Ascending aorta (tissue), 2 donors: ENCODE measurements at regions not wholly inside any gene's neighbourhood (a gene's known extent, or its start where the extent isn't known, plus 50 kb on each side); places are given as distances from the start of the nearest gene placed in this dataset.

Experiments used
- DNase-seq, 2 donors: peaks; one replicate each; pipeline ENCODE4 v3.0.0-alpha.2; 2019; ENCODE audit warnings: low spot score in 2 of 2
- H3K27ac ChIP-seq, 2 donors: fragments of 200-600 bp; sonication (generic); one replicate each; pipeline ENCODE4 v1.5.1; 2016 to 2017; ENCODE audit warnings: mild to moderate bottlenecking in 1 of 2
- H3K27me3 ChIP-seq: fragments of 200-600 bp; sonication (generic); one replicate; pipeline ENCODE4 v1.5.1; 2017
- H3K36me3 ChIP-seq, 2 donors: fragments of 200-600 bp; sonication (generic); one replicate each; pipeline ENCODE4 v1.5.1; 2016
- H3K4me1 ChIP-seq, 2 donors: fragments of 200-600 bp; sonication (generic); one replicate each; pipeline ENCODE4 v1.5.1; 2016 to 2017; ENCODE audit warnings: mild to moderate bottlenecking in 1 of 2
- H3K4me3 ChIP-seq, 2 donors: fragments of 200-600 bp; sonication (generic); one replicate each; pipeline ENCODE4 v1.5.1; 2016 to 2017; ENCODE audit warnings: mild to moderate bottlenecking in 1 of 2
- H3K9me3 ChIP-seq, 2 donors: fragments of 200-600 bp; sonication (generic); one replicate each; pipeline ENCODE4 v1.5.1; 2016
- CTCF ChIP-seq, 3 experiments: fragments of 200-600 bp in 2 of 3; fragments of 450-650 bp in 1 of 3; sonication (generic) in 2 of 3; IDR thresholded peaks; one replicate each; pipeline ENCODE4 v1.5.1; 2016 to 2019; ENCODE audit warnings: antibody characterized with exemption in 3 of 3, mild to moderate bottlenecking in 1 of 3, moderate library complexity in 1 of 3
- intact Hi-C: fragments of 100-400 bp; cut with DNase I; formaldehyde crosslinking; loops from one replicate; pipeline ENCODE4 v1.15.1; 2023

GRCh38 chr18:22536558-22536957, 118.8 kb upstream of the CTAGE1 start:
- intact Hi-C loops: no loop called here
- Histone ChIP-seq H3K4me3 (no peak overlapping the region), H3K4me1 (peaks cover 0 to 10% of the 10 kb centered on the region in 2 donors), H3K27ac (no peak overlapping the region), H3K27me3 (no peaks in the 10 kb centered on the region), H3K36me3 (no peaks in the 10 kb centered on the region), H3K9me3 (no peaks in the 10 kb centered on the region)
- no peak for TF ChIP-seq CTCF (IDR thresholded peaks at IDR 0.05)
- DNase-seq: no peak

GRCh38 chr18:22538426-22538825, 120.7 kb upstream of the CTAGE1 start:
- no peak overlapping the region for H3K4me3 ChIP-seq
- H3K27ac ChIP-seq: no peak overlapping the region
- no peaks in the 10 kb centered on the region for H3K9me3 ChIP-seq
- no peaks in the 10 kb centered on the region for H3K36me3 ChIP-seq
- peaks cover 8 to 25% of the 10 kb centered on the region in 2 donors for H3K4me1 ChIP-seq
- intact Hi-C loops: no loop called here
- DNase-seq: no peak
- no peak for TF ChIP-seq CTCF (IDR thresholded peaks at IDR 0.05)
- no peaks in the 10 kb centered on the region for H3K27me3 ChIP-seq

GRCh38 chr18:22539051-22539765, 121.5 kb upstream of the CTAGE1 start:
- no peak overlapping the region for H3K27ac ChIP-seq
- intact Hi-C loops: no loop called here

GRCh38 chr18:22541232-22541631, 123.5 kb upstream of the CTAGE1 start:
- peak overlapping the region in 1 of 2 donors; percentile 65 for H3K27ac ChIP-seq
- no peak for TF ChIP-seq CTCF (IDR thresholded peaks at IDR 0.05)

More at GRCh38 chr18:22539051-22539765, 121.5 kb upstream of the CTAGE1 start:
- DNase-seq: no peak
- no peak overlapping the region for H3K4me3 ChIP-seq
- TF ChIP-seq CTCF (IDR thresholded peaks at IDR 0.05): no peak
- H3K27me3 ChIP-seq: no peaks in the 10 kb centered on the region
- H3K4me1 ChIP-seq: peaks cover 8 to 26% of the 10 kb centered on the region in 2 donors
- no peaks in the 10 kb centered on the region for H3K36me3 ChIP-seq
- no peaks in the 10 kb centered on the region for H3K9me3 ChIP-seq

GRCh38 chr18:22542406-22542835, 124.7 kb upstream of the CTAGE1 start:
- DNase-seq: peak in 1 of 2 donors; percentile 77
- intact Hi-C loops: loop anchor here (5.0 kb wide), 1 partner anchor 55 kb away; no protein-coding TSS in a partner anchor
- H3K27me3 ChIP-seq: no peaks in the 10 kb centered on the region
- TF ChIP-seq CTCF (IDR thresholded peaks at IDR 0.05): no peak
- no peaks in the 10 kb centered on the region for H3K9me3 ChIP-seq
- no peaks in the 10 kb centered on the region for H3K36me3 ChIP-seq
- peaks cover 11 to 44% of the 10 kb centered on the region in 2 donors for H3K4me1 ChIP-seq
- H3K4me3 ChIP-seq: no peak overlapping the region
- peak overlapping the region; percentile 62 to 65 for H3K27ac ChIP-seq

More at GRCh38 chr18:22541232-22541631, 123.5 kb upstream of the CTAGE1 start:
- Histone ChIP-seq H3K4me3 (no peak overlapping the region), H3K36me3 (no peaks in the 10 kb centered on the region), H3K9me3 (no peaks in the 10 kb centered on the region), H3K4me1 (peaks cover 11 to 42% of the 10 kb centered on the region in 2 donors), H3K27me3 (no peaks in the 10 kb centered on the region)
- DNase-seq: no peak
- intact Hi-C loops: loop anchor here (5.0 kb wide), 1 partner anchor 54 kb away; no protein-coding TSS in a partner anchor
